Loucy (cell line): ENCODE measurements at regions not wholly inside any gene's neighbourhood (a gene's known extent, or its start where the extent isn't known, plus 50 kb on each side); places are given as distances from the start of the nearest gene placed in this dataset.

Experiments
- EZH2phosphoT487 ChIP-seq: fragments of 200-600 bp; IDR thresholded peaks from 2 replicates; pipeline ENCODE4 v1.6.1; 2018; ENCODE audit warnings: antibody characterized with exemption, mild to moderate bottlenecking, moderate library complexity, borderline replicate concordance
- TF ChIP-seq, protein P1 (sequence below): fragments of 200-600 bp; sonication (generic); conservative IDR thresholded peaks from 2 replicates; pipeline ENCODE4 v1.5.1; 2014; ENCODE audit warnings: mild to moderate bottlenecking, antibody characterized with exemption, low read length

- TF ChIP-seq, protein P1, sequence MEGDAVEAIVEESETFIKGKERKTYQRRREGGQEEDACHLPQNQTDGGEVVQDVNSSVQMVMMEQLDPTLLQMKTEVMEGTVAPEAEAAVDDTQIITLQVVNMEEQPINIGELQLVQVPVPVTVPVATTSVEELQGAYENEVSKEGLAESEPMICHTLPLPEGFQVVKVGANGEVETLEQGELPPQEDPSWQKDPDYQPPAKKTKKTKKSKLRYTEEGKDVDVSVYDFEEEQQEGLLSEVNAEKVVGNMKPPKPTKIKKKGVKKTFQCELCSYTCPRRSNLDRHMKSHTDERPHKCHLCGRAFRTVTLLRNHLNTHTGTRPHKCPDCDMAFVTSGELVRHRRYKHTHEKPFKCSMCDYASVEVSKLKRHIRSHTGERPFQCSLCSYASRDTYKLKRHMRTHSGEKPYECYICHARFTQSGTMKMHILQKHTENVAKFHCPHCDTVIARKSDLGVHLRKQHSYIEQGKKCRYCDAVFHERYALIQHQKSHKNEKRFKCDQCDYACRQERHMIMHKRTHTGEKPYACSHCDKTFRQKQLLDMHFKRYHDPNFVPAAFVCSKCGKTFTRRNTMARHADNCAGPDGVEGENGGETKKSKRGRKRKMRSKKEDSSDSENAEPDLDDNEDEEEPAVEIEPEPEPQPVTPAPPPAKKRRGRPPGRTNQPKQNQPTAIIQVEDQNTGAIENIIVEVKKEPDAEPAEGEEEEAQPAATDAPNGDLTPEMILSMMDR = no peak
- no peak for TF ChIP-seq EZH2phosphoT487
Observed at GRCh38 chr2:153307223-153307622, 171.3 kb downstream of the RPRM start.
